ENCODE measurements at regions not wholly inside any gene's neighbourhood (a gene's known extent, or its start where the extent isn't known, plus 50 kb on each side); places are given as distances from the start of the nearest gene placed in this dataset.
A peak's percentile ranks its signal among the peaks of the same experiment; 100 is the strongest.

DNA sequence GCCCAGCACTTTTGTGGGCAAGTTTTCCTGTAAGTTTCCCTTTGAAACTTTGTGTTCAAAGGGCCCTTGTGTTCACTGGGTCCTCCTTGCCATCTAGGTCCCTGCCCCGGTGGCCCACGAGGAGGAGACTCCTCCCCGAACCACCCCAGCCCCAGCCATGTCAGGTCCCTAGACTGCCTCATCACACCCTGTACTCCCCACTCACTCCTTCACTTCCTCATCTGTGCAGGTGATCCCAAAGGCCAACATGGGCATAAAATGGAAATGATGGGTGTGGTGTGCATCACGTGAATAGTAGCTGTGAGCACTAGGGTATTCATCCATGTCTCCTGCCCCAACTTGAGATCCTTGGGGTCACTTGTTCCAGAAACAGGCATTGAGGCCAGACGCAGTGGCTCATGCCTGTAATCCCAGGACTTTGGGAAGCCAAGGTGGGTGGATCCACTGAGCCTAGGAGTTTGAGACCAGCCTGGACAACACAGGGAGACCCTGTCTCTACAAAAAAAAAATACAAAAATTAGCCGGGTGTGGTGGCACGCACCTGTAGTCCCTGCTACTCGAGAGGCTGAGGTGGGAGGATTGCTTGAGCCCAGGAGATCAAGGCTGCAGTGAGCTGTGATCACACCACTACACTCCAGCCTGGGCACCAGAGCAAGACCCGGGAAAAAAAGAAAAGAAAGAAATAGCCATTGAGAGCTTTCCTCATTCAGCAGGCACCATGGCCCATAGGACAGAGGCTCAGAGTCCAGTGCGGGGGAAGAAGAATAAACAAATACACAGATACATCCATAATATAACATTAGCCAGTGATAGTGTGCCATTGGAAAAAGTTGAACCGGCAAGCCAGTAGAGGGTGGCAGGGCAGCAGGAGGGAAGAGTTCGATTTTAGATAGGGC, 74.5 kb downstream of the KATNIP start:
- Histone ChIP-seq H3K27ac (no peak overlapping the region), H3F3A (ENCODE audit: insufficient read depth, low read depth) (no peaks in the 10 kb centered on the region), H2AFZ (no peak overlapping the region), H3K9me2 (ENCODE audit: insufficient read depth) (no peaks in the 10 kb centered on the region), H3K27me3 (ENCODE audit: insufficient read depth, low read depth) (no peaks in the 10 kb centered on the region), H3K79me2 (ENCODE audit: low read depth) (no peaks in the 10 kb centered on the region), H3K36me3 (ENCODE audit: low read depth) (peaks cover 6% of the 10 kb centered on the region; the same call in 1 of the 2 replicates), H3K9me3 (ENCODE audit: insufficient read depth, low read depth) (no peaks in the 10 kb centered on the region), H3K4me2 (no peak overlapping the region), H3K4me3 (no peak overlapping the region), H4K20me1 (ENCODE audit: insufficient read depth) (peaks cover 26% of the 10 kb centered on the region), H3K4me1 (replicated peaks; ENCODE audit: insufficient read depth) (no peaks in the 10 kb centered on the region)
- intact Hi-C loops (cut with micrococcal nuclease; ENCODE audit: unreplicated experiment), result no loop called here
- POLR2A ChIA-PET (ENCODE audit: unreplicated experiment), result no interaction called here
- no TSS peak for BruUV-seq (replicated peaks)
- CTCF ChIA-PET, result no interaction called here
- TF ChIP-seq, protein P1, sequence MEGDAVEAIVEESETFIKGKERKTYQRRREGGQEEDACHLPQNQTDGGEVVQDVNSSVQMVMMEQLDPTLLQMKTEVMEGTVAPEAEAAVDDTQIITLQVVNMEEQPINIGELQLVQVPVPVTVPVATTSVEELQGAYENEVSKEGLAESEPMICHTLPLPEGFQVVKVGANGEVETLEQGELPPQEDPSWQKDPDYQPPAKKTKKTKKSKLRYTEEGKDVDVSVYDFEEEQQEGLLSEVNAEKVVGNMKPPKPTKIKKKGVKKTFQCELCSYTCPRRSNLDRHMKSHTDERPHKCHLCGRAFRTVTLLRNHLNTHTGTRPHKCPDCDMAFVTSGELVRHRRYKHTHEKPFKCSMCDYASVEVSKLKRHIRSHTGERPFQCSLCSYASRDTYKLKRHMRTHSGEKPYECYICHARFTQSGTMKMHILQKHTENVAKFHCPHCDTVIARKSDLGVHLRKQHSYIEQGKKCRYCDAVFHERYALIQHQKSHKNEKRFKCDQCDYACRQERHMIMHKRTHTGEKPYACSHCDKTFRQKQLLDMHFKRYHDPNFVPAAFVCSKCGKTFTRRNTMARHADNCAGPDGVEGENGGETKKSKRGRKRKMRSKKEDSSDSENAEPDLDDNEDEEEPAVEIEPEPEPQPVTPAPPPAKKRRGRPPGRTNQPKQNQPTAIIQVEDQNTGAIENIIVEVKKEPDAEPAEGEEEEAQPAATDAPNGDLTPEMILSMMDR (conservative IDR thresholded peaks at IDR 0.05), result no peak
- no peak for DNase-seq

DNA sequence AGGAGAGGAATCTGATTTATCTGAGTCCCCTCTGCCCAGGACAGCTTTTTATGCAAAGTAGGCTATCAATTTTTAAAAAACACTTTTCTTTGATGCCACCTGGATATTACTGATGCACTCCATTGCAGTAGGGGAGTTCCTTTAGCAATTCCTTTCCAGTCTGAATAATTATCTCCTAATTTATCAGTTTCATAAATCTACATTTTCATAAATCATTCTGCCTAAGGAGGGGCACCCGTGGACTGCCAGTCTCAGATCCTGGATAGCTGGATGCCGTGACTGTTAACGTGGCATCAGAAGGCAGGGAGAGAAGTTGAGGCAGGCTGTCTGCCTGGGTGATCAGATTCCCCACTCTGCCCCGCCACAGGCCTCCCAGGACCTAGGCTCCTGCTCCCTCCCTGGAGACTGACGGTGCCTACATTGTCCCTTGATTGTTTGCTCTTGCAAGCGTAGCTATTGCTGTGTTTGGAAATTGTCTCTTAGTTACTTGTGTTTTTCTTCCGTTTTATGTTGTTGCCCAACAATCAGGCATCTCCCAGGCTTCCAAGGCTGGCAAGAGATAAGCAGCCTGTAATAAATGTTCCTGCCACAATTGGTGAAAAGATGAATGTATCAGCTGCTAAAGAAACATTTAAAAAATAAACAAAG, 75.2 kb downstream of the KATNIP start:
- H3K9me2 ChIP-seq (ENCODE audit: insufficient read depth), result no peaks in the 10 kb centered on the region
- no TSS peak for BruUV-seq (replicated peaks)
- H3K36me3 ChIP-seq (ENCODE audit: low read depth), result 0 out of 2 replicates have a peak, but pooled peaks cover under 1% of the 10 kb centered on the region
- H3K79me2 ChIP-seq (ENCODE audit: low read depth), result no peaks in the 10 kb centered on the region
- H3K27ac ChIP-seq, result no peak overlapping the region
- H4K20me1 ChIP-seq (ENCODE audit: insufficient read depth), result peaks cover 26% of the 10 kb centered on the region
- H3K4me3 ChIP-seq, result no peak overlapping the region
- H2AFZ ChIP-seq, result no peak overlapping the region
- POLR2A ChIA-PET (ENCODE audit: unreplicated experiment), result no interaction called here
- intact Hi-C loops (cut with micrococcal nuclease; ENCODE audit: unreplicated experiment), result no loop called here
- no peaks in the 10 kb centered on the region for H3K4me1 ChIP-seq (replicated peaks; ENCODE audit: insufficient read depth)
- CTCF ChIA-PET, result no interaction called here
- no peaks in the 10 kb centered on the region for H3K9me3 ChIP-seq (ENCODE audit: insufficient read depth, low read depth)
- no peaks in the 10 kb centered on the region for H3F3A ChIP-seq (ENCODE audit: insufficient read depth, low read depth)
- TF ChIP-seq EZH2 (IDR thresholded peaks at IDR 0.05; ENCODE audit: low read depth), result no peak
- TF ChIP-seq, protein P1 (conservative IDR thresholded peaks at IDR 0.05), result no peak
- H3K27me3 ChIP-seq (ENCODE audit: insufficient read depth, low read depth), result no peaks in the 10 kb centered on the region
- DNase-seq, result peak in 1 of 2 experiments; percentile 58
- no peak overlapping the region for H3K4me2 ChIP-seq

DNA sequence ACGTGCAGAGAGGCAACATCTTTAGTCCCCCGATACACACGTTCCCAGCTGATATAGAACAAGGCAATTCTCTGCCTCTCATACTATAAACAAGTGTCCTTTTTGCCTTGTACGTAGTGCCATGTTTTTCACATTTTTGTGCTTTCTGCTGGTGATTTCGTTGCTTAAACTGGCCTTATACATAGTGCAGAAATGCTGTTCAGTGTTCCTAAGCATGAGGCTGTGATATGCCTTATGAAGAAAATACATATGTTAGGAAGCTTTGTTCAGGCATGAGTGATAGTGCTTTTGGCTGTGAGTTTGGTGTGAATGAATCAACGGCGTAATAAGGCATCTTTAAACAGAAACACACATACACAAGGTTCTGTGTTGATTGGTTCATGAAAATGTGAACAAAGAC, 77.2 kb downstream of the KATNIP start:
- no peak for TF ChIP-seq EZH2 (IDR thresholded peaks at IDR 0.05; ENCODE audit: low read depth)
- TF ChIP-seq, protein P1 (conservative IDR thresholded peaks at IDR 0.05), result no peak
- H3K27ac ChIP-seq, result no peak overlapping the region
- no peak for DNase-seq
- H3K79me2 ChIP-seq (ENCODE audit: low read depth), result no peaks in the 10 kb centered on the region
- H3K36me3 ChIP-seq (ENCODE audit: low read depth), result no peaks in the 10 kb centered on the region
- no peaks in the 10 kb centered on the region for H3K4me1 ChIP-seq (replicated peaks; ENCODE audit: insufficient read depth)
- no peaks in the 10 kb centered on the region for H3F3A ChIP-seq (ENCODE audit: insufficient read depth, low read depth)
- H2AFZ ChIP-seq, result no peak overlapping the region
- H3K4me2 ChIP-seq, result no peak overlapping the region
- ChIA-PET CTCF (no interaction called here), POLR2A (ENCODE audit: unreplicated experiment) (no interaction called here)
- no peaks in the 10 kb centered on the region for H3K9me2 ChIP-seq (ENCODE audit: insufficient read depth)
- H3K9me3 ChIP-seq (ENCODE audit: insufficient read depth, low read depth), result no peaks in the 10 kb centered on the region
- BruUV-seq (replicated peaks), result no TSS peak
- no peaks in the 10 kb centered on the region for H3K27me3 ChIP-seq (ENCODE audit: insufficient read depth, low read depth)
- H4K20me1 ChIP-seq (ENCODE audit: insufficient read depth), result peaks cover 25% of the 10 kb centered on the region
- intact Hi-C loops (cut with micrococcal nuclease; ENCODE audit: unreplicated experiment), result no loop called here
- H3K4me3 ChIP-seq, result no peak overlapping the region

Data from PC-9 (cell line).